Left lung (tissue), 4 donors: ENCODE measurements at regions not wholly inside any gene's neighbourhood (a gene's known extent, or its start where the extent isn't known, plus 50 kb on each side); places are given as distances from the start of the nearest gene placed in this dataset.

Source experiments
- ATAC-seq: fragments of 200-7000 bp; cut with Tn5 transposase; one replicate; pipeline ENCODE4 v1.9.1; 2020; ENCODE audit warnings: moderate library complexity
- DNase-seq, 4 donors: peaks; one replicate each; pipeline ENCODE4 v3.0.0-alpha.2; 2013 to 2020
- H3K27ac ChIP-seq, 2 donors: fragments of 200-600 bp; sonication (generic) in 1 of 2; one replicate each; pipeline versions ENCODE4 v1.5.0 to v1.8.0; 2020 to 2021
- H3K27me3 ChIP-seq, 2 donors: fragments of 200-600 bp; sonication (generic) in 1 of 2; one replicate each; pipeline versions ENCODE4 v1.5.0 to v1.8.0; 2020 to 2021
- H3K36me3 ChIP-seq, 2 donors: fragments of 200-600 bp; sonication (generic) in 1 of 2; one replicate each; pipeline versions ENCODE4 v1.5.0 to v1.8.0; 2020 to 2021
- H3K4me1 ChIP-seq, 2 donors: fragments of 200-600 bp; one replicate each; pipeline ENCODE4 v1.8.0; 2021
- H3K4me3 ChIP-seq, 2 donors: fragments of 200-600 bp; sonication (generic) in 1 of 2; one replicate each; pipeline versions ENCODE4 v1.5.0 to v1.8.0; 2020 to 2021; ENCODE audit warnings: mild to moderate bottlenecking in 1 of 2
- H3K9me3 ChIP-seq, 2 donors: fragments of 200-600 bp; sonication (generic) in 1 of 2; one replicate each; pipeline versions ENCODE4 v1.5.0 to v1.8.0; 2020 to 2021
- CTCF ChIP-seq, 2 donors: fragments of 200-600 bp; sonication (generic) in 1 of 2; IDR thresholded peaks; one replicate each; pipeline versions ENCODE4 v1.5.0 to v1.8.0; 2021; ENCODE audit warnings: antibody characterized with exemption in 2 of 2
- intact Hi-C, 2 donors: fragments of 100-400 bp; cut with DNase I; formaldehyde crosslinking; loops; one replicate each; pipeline versions ENCODE4 v1.11.2 to v1.14.2; 2022
- donor health status: DM: no; HTN: yes; CAD: no.
- donor health status: DM: no; HTN: no; CAD: no.

DNA sequence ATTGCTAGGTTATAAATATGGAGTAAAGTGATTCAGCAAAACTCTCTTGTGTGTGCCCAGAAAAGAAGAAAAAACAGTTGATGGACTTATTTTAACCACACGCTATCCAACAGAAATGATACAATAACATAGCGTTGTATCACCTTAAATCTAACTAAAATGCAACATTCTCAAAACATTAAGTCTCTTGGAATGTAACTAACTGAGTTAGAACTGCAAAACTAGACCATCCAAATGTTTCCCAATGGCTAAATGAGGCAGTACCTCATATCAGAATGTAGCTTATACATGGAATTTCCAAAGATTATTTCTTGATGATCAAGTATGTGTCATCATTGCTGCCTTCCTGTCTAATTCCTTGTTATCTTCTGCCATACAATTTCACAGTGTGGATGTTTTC, 187.9 kb downstream of the CNTN3 start:
- TF ChIP-seq CTCF (IDR thresholded peaks at IDR 0.05) = no peak
- Histone ChIP-seq H3K27ac (no peak overlapping the region), H3K4me3 (no peak overlapping the region), H3K27me3 (no peaks in the 10 kb centered on the region), H3K9me3 (no peaks in the 10 kb centered on the region), H3K36me3 (no peaks in the 10 kb centered on the region), H3K4me1 (no peaks in the 10 kb centered on the region)
- DNase-seq (no peak), ATAC-seq (no peak)
- intact Hi-C loops = no loop called here

DNA sequence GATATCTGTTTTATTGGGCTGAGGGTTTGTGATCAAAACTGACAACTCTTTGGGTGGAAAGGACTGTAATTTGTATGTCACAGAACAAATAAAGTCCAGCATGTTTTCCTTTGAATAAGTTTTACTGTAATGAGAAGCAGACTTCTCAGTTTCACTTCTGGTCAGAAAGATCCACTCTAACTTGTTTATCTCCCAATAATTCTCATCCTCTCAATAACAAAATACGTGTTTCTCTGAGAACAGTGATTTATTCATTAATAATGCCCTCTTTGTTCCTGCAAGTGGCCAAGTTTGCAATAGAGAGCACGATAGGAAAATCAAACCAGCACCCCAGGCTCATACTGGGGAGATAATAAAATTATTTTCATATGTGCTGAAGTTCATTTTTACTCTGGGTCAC, 190.6 kb downstream of the CNTN3 start:
- H3K4me1 ChIP-seq = no peaks in the 10 kb centered on the region
- DNase-seq (no peak), ATAC-seq (no peak)
- no peak for TF ChIP-seq CTCF (IDR thresholded peaks at IDR 0.05)
- no peak overlapping the region for H3K4me3 ChIP-seq
- no peaks in the 10 kb centered on the region for H3K9me3 ChIP-seq
- no peaks in the 10 kb centered on the region for H3K27me3 ChIP-seq
- no peaks in the 10 kb centered on the region for H3K36me3 ChIP-seq
- intact Hi-C loops = no loop called here
- no peak overlapping the region for H3K27ac ChIP-seq

DNA sequence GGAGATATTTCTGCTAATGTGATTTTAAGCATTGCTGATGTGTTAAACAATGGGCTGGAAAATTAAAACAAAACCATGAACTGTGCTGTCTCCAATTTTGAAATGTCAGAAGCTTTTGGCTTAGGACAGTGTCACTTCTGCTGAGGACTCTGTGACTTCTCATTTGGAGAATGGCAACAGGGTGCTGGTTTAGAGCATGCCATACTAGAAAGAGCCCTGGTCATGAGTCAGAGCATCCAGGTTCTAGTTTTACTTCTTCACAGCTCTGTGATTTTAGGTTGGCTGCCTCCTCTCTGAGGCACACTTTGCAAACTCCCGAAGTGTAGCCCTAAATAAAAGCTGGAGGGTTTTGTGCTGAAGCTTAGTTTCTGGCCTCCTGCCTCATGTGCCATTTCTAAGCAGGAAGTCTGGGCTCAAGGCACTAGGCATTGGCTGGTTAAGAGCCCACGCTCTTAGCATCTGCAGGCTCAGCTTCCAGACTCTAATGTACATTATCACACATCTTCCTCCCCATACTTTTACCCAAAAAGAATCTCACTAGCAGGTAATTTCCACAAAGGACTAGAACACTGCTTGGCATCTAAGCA, 193.8 kb downstream of the CNTN3 start:
- Histone ChIP-seq H3K4me3 (no peak overlapping the region), H3K27me3 (no peaks in the 10 kb centered on the region), H3K9me3 (no peaks in the 10 kb centered on the region), H3K27ac (no peak overlapping the region), H3K4me1 (no peaks in the 10 kb centered on the region), H3K36me3 (no peaks in the 10 kb centered on the region)
- TF ChIP-seq CTCF (IDR thresholded peaks at IDR 0.05) = no peak
- DNase-seq (no peak), ATAC-seq (no peak)
- intact Hi-C loops = no loop called here

DNA sequence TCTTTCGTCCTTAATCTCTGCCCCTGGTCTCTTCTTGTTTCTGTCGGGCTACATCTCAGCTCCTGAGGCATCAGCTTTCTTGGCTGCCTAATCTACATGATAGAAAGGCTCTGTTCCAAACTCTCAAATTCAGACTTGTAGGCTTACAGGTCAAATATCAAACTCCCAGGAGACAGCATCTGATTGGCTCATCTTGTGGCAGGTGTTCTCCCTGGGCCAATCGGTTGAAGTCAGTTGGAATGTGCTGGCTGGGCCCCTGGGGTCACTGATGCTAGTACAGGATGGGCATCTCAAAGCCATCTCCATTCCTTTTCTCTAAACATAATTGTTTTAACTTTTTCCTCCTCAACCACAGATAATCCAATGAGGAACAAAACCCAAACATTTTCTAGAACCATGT, 198.7 kb downstream of the CNTN3 start:
- TF ChIP-seq CTCF (IDR thresholded peaks at IDR 0.05) = no peak
- Histone ChIP-seq H3K36me3 (no peaks in the 10 kb centered on the region), H3K9me3 (no peaks in the 10 kb centered on the region), H3K27me3 (no peaks in the 10 kb centered on the region), H3K27ac (no peak overlapping the region), H3K4me3 (no peak overlapping the region), H3K4me1 (no peaks in the 10 kb centered on the region)
- DNase-seq = no peak
- ATAC-seq = no peak
- intact Hi-C loops = no loop called here

- TF ChIP-seq CTCF (IDR thresholded peaks at IDR 0.05) = no peak
- Histone ChIP-seq H3K9me3 (no peaks in the 10 kb centered on the region), H3K36me3 (no peaks in the 10 kb centered on the region), H3K4me1 (no peaks in the 10 kb centered on the region), H3K27me3 (no peaks in the 10 kb centered on the region), H3K4me3 (no peak overlapping the region), H3K27ac (no peak overlapping the region)
- ATAC-seq = no peak
- DNase-seq = no peak
- intact Hi-C loops = no loop called here
Observed at GRCh38 chr3:74413547-74414241, 200.8 kb downstream of the CNTN3 start.
